H1 (cell line): ENCODE measurements at regions not wholly inside any gene's neighbourhood (a gene's known extent, or its start where the extent isn't known, plus 50 kb on each side); places are given as distances from the start of the nearest gene placed in this dataset.

Experiments used
- ASH2L ChIP-seq: fragments of 200-600, 300-600 bp; sonication (generic); IDR thresholded peaks from one replicate; pipeline ENCODE4 v1.7.1; 2017; ENCODE audit warnings: low read length
- BCL11A ChIP-seq, 2 experiments: IDR thresholded peaks; one replicate each; pipeline ENCODE4 v1.6.1; 2011; ENCODE audit warnings: low read depth in 2 of 2, low read length in 2 of 2, mild to moderate bottlenecking in 2 of 2
- GTF2F1 ChIP-seq: IDR thresholded peaks from 2 replicates; pipeline ENCODE4 v1.6.1; 2012; ENCODE audit warnings: low read depth, low read length, improper control_type of control experiment, borderline replicate concordance
- HDAC6 ChIP-seq: IDR thresholded peaks from one replicate; pipeline ENCODE4 v1.7.1; 2012; ENCODE audit warnings: low read depth, mild to moderate bottlenecking, inconsistent platforms, low read length, moderate library complexity
- POU5F1 ChIP-seq: IDR thresholded peaks from 2 replicates; pipeline ENCODE4 v1.6.1; 2011; ENCODE audit warnings: low read depth, mild to moderate bottlenecking, low read length, moderate library complexity
- SIRT6 ChIP-seq: IDR thresholded peaks from one replicate; pipeline ENCODE4 v1.7.1; 2012; ENCODE audit warnings: low read length, inconsistent platforms
- SRF ChIP-seq: IDR thresholded peaks from 2 replicates; pipeline ENCODE4 v1.6.1; 2011; ENCODE audit warnings: mild to moderate bottlenecking, low read depth, low read length, moderate library complexity
- TF ChIP-seq, protein P1 (sequence below): IDR thresholded peaks from 2 replicates; pipeline ENCODE4 v1.6.1; 2012; ENCODE audit warnings: inconsistent platforms

DNA sequence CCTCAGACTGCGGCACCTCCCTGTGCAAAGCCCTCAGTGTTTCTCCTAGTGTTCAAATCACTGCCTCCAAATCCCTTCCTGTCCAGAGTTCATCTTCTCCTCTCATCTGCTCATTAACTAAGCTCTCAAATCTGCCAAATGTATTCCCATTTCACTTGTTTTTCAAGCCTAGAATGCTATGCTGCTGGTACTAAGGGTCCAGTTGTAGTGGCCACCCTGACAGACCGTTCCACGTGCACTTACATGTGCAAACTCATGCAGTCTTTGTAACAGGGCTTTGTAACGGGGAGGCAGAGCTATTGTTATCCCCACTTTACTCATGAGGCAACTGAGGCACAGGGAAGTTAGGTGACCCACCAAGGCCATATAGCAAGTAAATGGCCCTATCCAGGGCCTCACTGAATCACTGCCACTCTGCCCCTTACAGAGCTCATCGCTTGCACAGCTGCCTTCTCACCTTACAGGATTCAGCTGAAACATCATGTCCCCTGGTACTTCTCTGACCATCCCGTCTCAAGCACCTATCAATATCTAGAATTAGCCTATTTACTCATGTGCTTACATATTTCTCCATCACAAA, 153.0 kb upstream of the PDE1C start (continued):
- TF ChIP-seq, protein P1, sequence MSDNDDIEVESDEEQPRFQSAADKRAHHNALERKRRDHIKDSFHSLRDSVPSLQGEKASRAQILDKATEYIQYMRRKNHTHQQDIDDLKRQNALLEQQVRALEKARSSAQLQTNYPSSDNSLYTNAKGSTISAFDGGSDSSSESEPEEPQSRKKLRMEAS: no peak
- TF ChIP-seq ASH2L (no peak), SRF (no peak), SIRT6 (no peak), BCL11A (IDR thresholded peaks at IDR 0.05; ENCODE audit: low read depth in 2 of 2, low read length in 2 of 2) (no peak), GTF2F1 (no peak), POU5F1 (no peak), HDAC6 (no peak)
